HEK293T (cell line): ENCODE measurements at regions not wholly inside any gene's neighbourhood (a gene's known extent, or its start where the extent isn't known, plus 50 kb on each side); places are given as distances from the start of the nearest gene placed in this dataset.

ENCODE experiments used
- ARNT ChIP-seq: fragments of 450-650 bp; IDR thresholded peaks from 2 replicates; pipeline ENCODE4 v1.6.1; 2017; ENCODE audit warnings: mild to moderate bottlenecking
- BHLHE40 ChIP-seq: fragments of 450-650 bp; IDR thresholded peaks from 2 replicates; pipeline ENCODE4 v1.6.1; 2016; ENCODE audit warnings: mild to moderate bottlenecking, moderate library complexity, borderline replicate concordance
- ELF4 ChIP-seq: fragments of 450-650 bp; IDR thresholded peaks from 2 replicates; pipeline ENCODE4 v1.6.1; 2017; ENCODE audit warnings: antibody characterized with exemption
- FOXA1 ChIP-seq: fragments of 450-650 bp; IDR thresholded peaks from 2 replicates; pipeline ENCODE4 v1.6.1; 2016; ENCODE audit warnings: mild to moderate bottlenecking
- FOXK2 ChIP-seq: fragments of 450-650 bp; IDR thresholded peaks from 2 replicates; pipeline ENCODE4 v1.6.1; 2016; ENCODE audit warnings: mild to moderate bottlenecking
- LEF1 ChIP-seq: fragments of 450-650 bp; IDR thresholded peaks from 2 replicates; pipeline ENCODE4 v1.6.1; 2017; ENCODE audit warnings: mild to moderate bottlenecking, borderline replicate concordance
- SP1 ChIP-seq: fragments of 450-650 bp; IDR thresholded peaks from 2 replicates; pipeline ENCODE4 v1.6.1; 2017
- SUZ12 ChIP-seq: fragments of 450-650 bp; IDR thresholded peaks from 2 replicates; pipeline ENCODE4 v1.6.1; 2016; ENCODE audit warnings: mild to moderate bottlenecking
- TARDBP ChIP-seq: fragments of 450-650 bp; IDR thresholded peaks from 2 replicates; pipeline ENCODE4 v1.6.1; 2016

- TF ChIP-seq FOXA1 (no peak), ELF4 (no peak), BHLHE40 (no peak), ARNT (no peak), FOXK2 (no peak), SUZ12 (no peak), TARDBP (no peak), SP1 (no peak), LEF1 (no peak)
These were observed 606.1 kb upstream of the CPEB2 start for GRCh38 chr4:14396183-14396582.
